ENCODE measurements at regions not wholly inside any gene's neighbourhood (a gene's known extent, or its start where the extent isn't known, plus 50 kb on each side); places are given as distances from the start of the nearest gene placed in this dataset.

- Mint-ChIP-seq H3K9me3 (peaks cover 0 to 6% (median 3%) of the 10 kb centered on the region in 7 donors), H3K27ac (no peak overlapping the region), H3K27me3 (ENCODE audit: low read depth in 3 of 3) (peaks cover 0 to 3% (median 1%) of the 10 kb centered on the region in 3 donors), H3K4me1 (peaks cover 30% of the 10 kb centered on the region), H3K4me3 (no peak overlapping the region), H3K36me3 (no peaks in the 10 kb centered on the region)
- H3K4me2 ChIP-seq (replicated peaks; ENCODE audit: extremely low read depth, low read length, poor library complexity, severe bottlenecking): no peak overlapping the region
- no peaks in the 10 kb centered on the region for H3K79me2 ChIP-seq (ENCODE audit: insufficient read depth, low read length)
- no peak overlapping the region for H3K27ac ChIP-seq (ENCODE audit: low read depth in 1 of 2, low read length in 2 of 2)
- no peak overlapping the region for H3K4me3 ChIP-seq (replicated peaks in 1 of 3; ENCODE audit: low read depth in 2 of 3, low read length in 3 of 3)
- H3K27me3 ChIP-seq (ENCODE audit: control insufficient read depth in 2 of 2, insufficient read depth in 2 of 2, low read length in 2 of 2): no peaks in the 10 kb centered on the region
- H4K20me1 ChIP-seq (ENCODE audit: insufficient read depth, low read length): no peaks in the 10 kb centered on the region
- no peak overlapping the region for H3K9ac ChIP-seq (ENCODE audit: insufficient read depth, low read length, poor library complexity, severe bottlenecking)
- no peak for TF ChIP-seq CTCF (IDR thresholded peaks at IDR 0.05)
- DNase-seq: no peak
- 88% methylated on average over 4 of the region's 5 CpGs for WGBS (ENCODE audit: insufficient coverage)
- no peaks in the 10 kb centered on the region for H3K36me3 ChIP-seq (replicated peaks in 1 of 2; ENCODE audit: control insufficient read depth in 1 of 2, insufficient read depth in 2 of 2, low read length in 2 of 2)
- intact Hi-C loops (cut with micrococcal nuclease): no loop called here
- peak overlapping the region; percentile 38 for H2AFZ ChIP-seq (ENCODE audit: insufficient read depth, low read depth, low read length, poor library complexity, severe bottlenecking)
- H3K4me1 ChIP-seq (ENCODE audit: control insufficient read depth in 1 of 2, insufficient read depth in 2 of 2, low read length in 2 of 2): peaks cover 18 to 21% of the 10 kb centered on the region in 2 donors
- H3K9me3 ChIP-seq (replicated peaks in 1 of 2; ENCODE audit: control insufficient read depth in 1 of 2, insufficient read depth in 1 of 2, low read length in 2 of 2): no peaks in the 10 kb centered on the region
Observed at GRCh38 chr15:38652183-38652794, 87.7 kb upstream of the RASGRP1 start.

GRCh38 chr15:38652998-38653397 is 88.4 kb upstream of the RASGRP1 start:
- H3K27ac Mint-ChIP-seq: no peak overlapping the region

More at GRCh38 chr15:38652998-38653397, 88.4 kb upstream of the RASGRP1 start:
- Histone ChIP-seq H3K79me2 (ENCODE audit: insufficient read depth, low read length) (no peaks in the 10 kb centered on the region), H3K27ac (ENCODE audit: low read depth in 1 of 2, low read length in 2 of 2) (no peak overlapping the region), H3K9ac (ENCODE audit: insufficient read depth, low read length, poor library complexity, severe bottlenecking) (no peak overlapping the region), H3K27me3 (ENCODE audit: control insufficient read depth in 2 of 2, insufficient read depth in 2 of 2, low read length in 2 of 2) (no peaks in the 10 kb centered on the region), H3K4me2 (replicated peaks; ENCODE audit: extremely low read depth, low read length, poor library complexity, severe bottlenecking) (no peak overlapping the region), H4K20me1 (ENCODE audit: insufficient read depth, low read length) (no peaks in the 10 kb centered on the region), H3K36me3 (replicated peaks in 1 of 2; ENCODE audit: control insufficient read depth in 1 of 2, insufficient read depth in 2 of 2, low read length in 2 of 2) (no peaks in the 10 kb centered on the region), H3K4me1 (ENCODE audit: control insufficient read depth in 1 of 2, insufficient read depth in 2 of 2, low read length in 2 of 2) (peaks cover 18 to 21% of the 10 kb centered on the region in 2 donors), H2AFZ (ENCODE audit: insufficient read depth, low read depth, low read length, poor library complexity, severe bottlenecking) (peak overlapping the region; percentile 38), H3K9me3 (replicated peaks in 1 of 2; ENCODE audit: control insufficient read depth in 1 of 2, insufficient read depth in 1 of 2, low read length in 2 of 2) (no peaks in the 10 kb centered on the region), H3K4me3 (replicated peaks in 1 of 3; ENCODE audit: low read depth in 2 of 3, low read length in 3 of 3) (no peak overlapping the region)
- Mint-ChIP-seq H3K4me1 (peaks cover 30% of the 10 kb centered on the region), H3K36me3 (no peaks in the 10 kb centered on the region), H3K4me3 (no peak overlapping the region), H3K9me3 (peaks cover 0 to 6% (median 3%) of the 10 kb centered on the region in 7 donors), H3K27me3 (ENCODE audit: low read depth in 3 of 3) (peaks cover 0 to 3% (median 1%) of the 10 kb centered on the region in 3 donors)
- TF ChIP-seq CTCF (IDR thresholded peaks at IDR 0.05): no peak
- intact Hi-C loops (cut with micrococcal nuclease): no loop called here
- WGBS (ENCODE audit: insufficient coverage): 9% methylated on average over 4 of the region's 6 CpGs
- no peak for DNase-seq
